OCI-LY3 (cell line): ENCODE measurements at regions not wholly inside any gene's neighbourhood (a gene's known extent, or its start where the extent isn't known, plus 50 kb on each side); places are given as distances from the start of the nearest gene placed in this dataset.

Experiments
- CTCF ChIP-seq: fragments of 200-600, 300-600 bp; sonication (generic); IDR thresholded peaks from 2 replicates; pipeline ENCODE4 v1.5.1; 2014; ENCODE audit warnings: antibody characterized with exemption, low read length, low read depth
- EZH2phosphoT487 ChIP-seq: fragments of 200-600 bp; shearing (Covaris generic); IDR thresholded peaks from 2 replicates; pipeline ENCODE4 v1.6.1; 2018; ENCODE audit warnings: antibody characterized with exemption, mixed run types, low read depth

GRCh38 chr20:11986954-11987353 is 69.3 kb downstream of the BTBD3 start:
- TF ChIP-seq CTCF = no peak
- TF ChIP-seq EZH2phosphoT487 = no peak
